BJ (cell line): ENCODE measurements at regions not wholly inside any gene's neighbourhood (a gene's known extent, or its start where the extent isn't known, plus 50 kb on each side); places are given as distances from the start of the nearest gene placed in this dataset.

ENCODE experiments used
- CTCF ChIA-PET: fragments of 350-600 bp; formaldehyde crosslinking; extraction: SDS; loops from one replicate; lab custom pipeline; 2021; ENCODE audit warnings: antibody characterized with exemption, inconsistent platforms; lab: Yijun Ruan, JAX
- POLR2A ChIA-PET: fragments of 300-600 bp; sonication (Branson Sonifier 250); formaldehyde crosslinking; extraction: SDS; loops from one replicate; lab custom pipeline; 2021; ENCODE audit warnings: antibody characterized with exemption; lab: Charles Lee
- DNase-seq: peaks from one replicate; pipeline ENCODE4 v3.0.0-alpha.2; 2011; ENCODE audit warnings: low read depth
- H3K27me3 ChIP-seq: 2 replicates; pipeline ENCODE4 v1.6.0; 2011; ENCODE audit warnings: low read length; ENCODE audit not compliant: control insufficient read depth, insufficient read depth
- H3K36me3 ChIP-seq: 2 replicates; pipeline ENCODE4 v1.5.1; 2011; ENCODE audit warnings: low read length; ENCODE audit not compliant: control insufficient read depth, insufficient read depth
- H3K4me3 ChIP-seq: 2 replicates; pipeline ENCODE4 v1.5.1; 2011; ENCODE audit warnings: low read depth, mild to moderate bottlenecking, control low read depth, low read length
- TF ChIP-seq, protein P1 (sequence below): IDR thresholded peaks from 2 replicates; pipeline ENCODE4 v1.5.1; 2011; ENCODE audit warnings: low read depth, mild to moderate bottlenecking, control low read depth, inconsistent platforms, low read length, moderate library complexity; ENCODE audit not compliant: insufficient read depth

DNA sequence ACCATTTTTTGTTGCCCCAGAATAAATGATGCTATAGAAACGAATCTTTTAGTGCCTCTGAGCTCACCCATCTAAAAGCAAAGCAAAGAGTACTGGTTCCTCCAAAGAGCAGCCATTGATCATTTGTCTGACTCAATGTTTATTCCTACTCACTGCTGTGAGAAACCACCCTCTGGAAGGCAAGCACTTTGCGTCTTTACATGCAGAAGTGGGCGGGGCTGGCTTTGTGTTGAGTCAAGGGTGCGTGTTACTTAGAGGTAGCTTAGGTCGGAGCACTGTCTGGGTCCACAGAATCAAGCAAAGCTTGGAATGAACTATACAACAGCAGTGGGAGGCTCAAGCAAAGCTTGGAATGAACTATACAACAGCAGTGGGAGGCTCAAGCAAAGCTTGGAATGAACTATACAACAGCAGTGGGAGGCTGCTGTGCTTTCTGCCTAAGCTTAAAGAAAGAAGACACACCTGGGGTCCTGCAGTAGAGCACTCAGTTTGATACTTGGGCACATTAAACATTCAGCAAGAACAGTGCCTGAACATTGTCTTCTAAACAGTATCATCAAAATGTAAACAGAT is 77.2 kb upstream of the PRICKLE1 start:
- no peaks in the 10 kb centered on the region for H3K27me3 ChIP-seq
- TF ChIP-seq, protein P1, sequence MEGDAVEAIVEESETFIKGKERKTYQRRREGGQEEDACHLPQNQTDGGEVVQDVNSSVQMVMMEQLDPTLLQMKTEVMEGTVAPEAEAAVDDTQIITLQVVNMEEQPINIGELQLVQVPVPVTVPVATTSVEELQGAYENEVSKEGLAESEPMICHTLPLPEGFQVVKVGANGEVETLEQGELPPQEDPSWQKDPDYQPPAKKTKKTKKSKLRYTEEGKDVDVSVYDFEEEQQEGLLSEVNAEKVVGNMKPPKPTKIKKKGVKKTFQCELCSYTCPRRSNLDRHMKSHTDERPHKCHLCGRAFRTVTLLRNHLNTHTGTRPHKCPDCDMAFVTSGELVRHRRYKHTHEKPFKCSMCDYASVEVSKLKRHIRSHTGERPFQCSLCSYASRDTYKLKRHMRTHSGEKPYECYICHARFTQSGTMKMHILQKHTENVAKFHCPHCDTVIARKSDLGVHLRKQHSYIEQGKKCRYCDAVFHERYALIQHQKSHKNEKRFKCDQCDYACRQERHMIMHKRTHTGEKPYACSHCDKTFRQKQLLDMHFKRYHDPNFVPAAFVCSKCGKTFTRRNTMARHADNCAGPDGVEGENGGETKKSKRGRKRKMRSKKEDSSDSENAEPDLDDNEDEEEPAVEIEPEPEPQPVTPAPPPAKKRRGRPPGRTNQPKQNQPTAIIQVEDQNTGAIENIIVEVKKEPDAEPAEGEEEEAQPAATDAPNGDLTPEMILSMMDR = no peak
- ChIA-PET CTCF (interaction anchor here (1.3 kb wide), 1 partner anchor 15 kb away, joined by 4 read pairs; no protein-coding TSS in a partner anchor), POLR2A (no interaction called here)
- no peak for DNase-seq
- no peak overlapping the region for H3K4me3 ChIP-seq
- no peaks in the 10 kb centered on the region for H3K36me3 ChIP-seq

DNA sequence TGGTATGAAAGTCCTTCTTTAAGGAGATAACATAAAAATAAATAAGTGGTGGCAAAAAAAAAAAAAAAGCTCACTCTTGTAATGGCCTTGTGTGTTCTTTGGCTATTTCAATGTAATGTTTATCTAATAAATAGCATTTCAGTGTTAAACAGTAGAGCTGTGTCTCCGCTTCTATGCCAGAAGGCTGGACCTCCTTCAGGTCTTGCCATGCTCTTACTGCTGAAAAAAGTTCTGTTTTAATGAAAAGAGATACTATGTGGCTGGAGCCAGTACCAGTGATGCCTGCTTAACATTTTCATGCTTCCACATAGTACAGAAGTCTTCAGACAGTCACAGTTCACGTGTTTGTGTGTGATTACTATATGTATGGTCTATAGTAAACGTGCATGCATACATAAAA is 74.1 kb upstream of the PRICKLE1 start:
- CTCF ChIA-PET = no interaction called here
- no peak for DNase-seq
- no peak overlapping the region for H3K4me3 ChIP-seq
- POLR2A ChIA-PET = no interaction called here
- no peaks in the 10 kb centered on the region for H3K36me3 ChIP-seq
- TF ChIP-seq, protein P1 = no peak
- peaks cover 2% of the 10 kb centered on the region; the same call in 1 of the 2 replicates for H3K27me3 ChIP-seq

DNA sequence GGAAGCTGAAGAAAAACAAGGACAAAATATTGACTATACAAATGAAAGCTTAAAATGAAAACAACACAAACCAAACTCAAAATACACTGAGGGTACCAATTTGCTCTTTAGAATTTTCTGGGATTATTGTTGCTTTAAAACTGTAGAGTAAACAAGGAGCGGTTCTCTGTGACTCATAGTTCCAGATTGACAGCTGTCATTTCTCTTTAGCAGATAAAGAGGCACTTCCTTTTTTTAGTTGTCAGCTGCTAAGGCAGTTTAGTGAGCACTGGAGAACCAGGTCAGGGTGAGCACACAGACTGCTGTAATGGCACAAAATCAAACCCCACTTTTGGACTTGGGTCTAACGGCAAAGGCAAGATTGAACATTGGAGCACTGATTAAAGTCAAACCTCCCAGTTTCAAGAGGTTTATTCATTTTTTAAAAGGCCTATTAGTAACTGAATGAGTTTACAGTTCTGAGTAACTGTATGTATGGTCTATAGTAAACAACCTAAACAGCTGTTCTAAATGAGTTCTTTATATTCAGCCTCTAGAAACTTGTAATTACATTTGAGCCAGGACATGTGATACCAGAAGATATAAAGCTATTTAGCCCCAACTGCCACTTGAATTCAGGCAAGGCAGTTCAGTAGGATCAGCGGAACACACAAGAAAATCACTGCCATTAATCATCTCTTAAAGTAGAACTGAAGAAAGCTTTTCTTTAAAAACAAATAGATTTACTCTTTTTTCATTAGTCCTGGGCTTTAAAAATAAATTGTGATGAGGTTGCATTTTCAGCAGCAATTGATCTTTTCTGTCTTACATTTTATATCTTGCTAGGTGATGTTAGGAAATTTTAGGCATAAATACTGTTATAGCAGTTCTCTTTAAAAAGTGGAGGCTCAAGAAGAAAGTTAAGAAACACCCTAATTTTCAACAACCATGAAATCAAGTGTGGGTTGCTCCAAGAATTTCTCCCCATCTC is 71.7 kb upstream of the PRICKLE1 start:
- ChIA-PET CTCF (interaction anchor here (1.5 kb wide), 1 partner anchor 15 kb away, joined by 3 read pairs; no protein-coding TSS in a partner anchor), POLR2A (interaction anchor here (0.6 to 0.7 kb wide), 2 partner anchors 8 to 70 kb away, joined by 3 to 4 read pairs; no protein-coding TSS in a partner anchor)
- Histone ChIP-seq H3K27me3 (peaks cover 2% of the 10 kb centered on the region; the same call in 1 of the 2 replicates), H3K36me3 (no peaks in the 10 kb centered on the region), H3K4me3 (no peak overlapping the region)
- no peak for DNase-seq
- TF ChIP-seq, protein P1 = no peak

DNA sequence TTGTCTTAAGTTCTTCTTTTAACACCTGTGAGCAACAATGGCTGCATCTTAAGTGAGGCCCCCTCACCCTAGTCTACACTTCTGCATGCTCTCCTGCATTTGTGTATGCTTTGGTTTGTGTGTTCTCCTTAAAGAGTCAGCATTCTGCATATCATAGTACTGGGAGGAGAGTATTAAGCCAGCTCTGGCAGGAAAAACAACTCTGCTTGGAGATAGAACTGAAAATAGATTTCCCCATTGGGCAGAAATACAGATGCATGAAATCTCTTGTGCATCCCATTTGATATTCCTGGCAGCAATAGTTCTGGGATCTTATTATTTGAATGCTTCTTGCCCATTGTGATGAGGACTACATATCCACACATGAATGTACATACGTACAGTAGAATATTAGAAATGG is 70.6 kb upstream of the PRICKLE1 start:
- TF ChIP-seq, protein P1 = no peak
- ChIA-PET CTCF (no interaction called here), POLR2A (no interaction called here)
- no peak overlapping the region for H3K4me3 ChIP-seq
- no peak for DNase-seq
- H3K27me3 ChIP-seq = peaks cover 2% of the 10 kb centered on the region; the same call in 1 of the 2 replicates
- no peaks in the 10 kb centered on the region for H3K36me3 ChIP-seq

DNA sequence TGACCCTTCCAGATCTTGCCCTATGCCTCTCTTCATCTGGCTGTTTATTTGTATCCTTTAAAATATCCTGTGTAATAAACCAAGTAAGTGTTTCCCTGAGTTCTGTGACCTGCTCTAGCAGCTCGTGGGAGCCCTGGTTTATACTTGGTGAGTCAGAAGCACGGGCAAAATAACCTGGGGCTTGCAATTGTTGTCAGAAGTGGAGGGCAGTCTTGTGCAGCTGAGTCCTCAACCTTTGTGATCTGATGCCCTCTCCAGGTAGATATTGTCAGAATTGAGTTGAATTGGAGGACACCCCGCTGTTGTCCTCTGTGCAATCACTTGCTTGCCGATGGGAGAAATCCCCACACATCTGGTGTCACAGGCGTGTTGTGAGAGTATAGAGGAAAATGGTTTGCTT is 62.5 kb upstream of the PRICKLE1 start:
- Histone ChIP-seq H3K4me3 (no peak overlapping the region), H3K27me3 (peaks cover 6% of the 10 kb centered on the region; the same call in 1 of the 2 replicates), H3K36me3 (no peaks in the 10 kb centered on the region)
- DNase-seq = no peak
- POLR2A ChIA-PET = no interaction called here
- TF ChIP-seq, protein P1 = no peak
- CTCF ChIA-PET = interaction anchor here (1.3 kb wide), 2 partner anchors 15 to 630 kb away, joined by 3 to 4 read pairs; no protein-coding TSS in a partner anchor
